ENCODE measurements at regions not wholly inside any gene's neighbourhood (a gene's known extent, or its start where the extent isn't known, plus 50 kb on each side); places are given as distances from the start of the nearest gene placed in this dataset.

GRCh38 chr2:217662984-217663602 lies 339.7 kb downstream of the TNS1 start:
- 71% methylated on average over 2 of the region's 3 CpGs for WGBS (ENCODE audit: insufficient coverage)
- no peak for DNase-seq
- Histone ChIP-seq H3K4me3 (ENCODE audit: low read length) (no peak overlapping the region), H3K27ac (ENCODE audit: low read length) (no peak overlapping the region), H3K9me3 (replicated peaks; ENCODE audit: control insufficient read depth, low read depth, low read length) (no peaks in the 10 kb centered on the region), H3K4me1 (ENCODE audit: control insufficient read depth, insufficient read depth, low read length) (peaks cover 29% of the 10 kb centered on the region), H3K36me3 (ENCODE audit: control insufficient read depth, insufficient read depth, low read length) (no peaks in the 10 kb centered on the region), H3K27me3 (ENCODE audit: control insufficient read depth, insufficient read depth, low read length) (peaks cover 4% of the 10 kb centered on the region)

GRCh38 chr2:217661378-217661777 lies 341.4 kb downstream of the TNS1 start:
- peaks cover 18% of the 10 kb centered on the region for H3K4me1 ChIP-seq (ENCODE audit: control insufficient read depth, insufficient read depth, low read length)
- no peaks in the 10 kb centered on the region for H3K9me3 ChIP-seq (replicated peaks; ENCODE audit: control insufficient read depth, low read depth, low read length)
- no peak overlapping the region for H3K4me3 ChIP-seq (ENCODE audit: low read length)
- no peaks in the 10 kb centered on the region for H3K36me3 ChIP-seq (ENCODE audit: control insufficient read depth, insufficient read depth, low read length)
- H3K27ac ChIP-seq (ENCODE audit: low read length) = no peak overlapping the region
- H3K27me3 ChIP-seq (ENCODE audit: control insufficient read depth, insufficient read depth, low read length) = peaks cover 4% of the 10 kb centered on the region
- DNase-seq = peak; percentile 48

GRCh38 chr2:217660423-217660822 lies 342.4 kb downstream of the TNS1 start:
- Histone ChIP-seq H3K36me3 (ENCODE audit: control insufficient read depth, insufficient read depth, low read length) (no peaks in the 10 kb centered on the region), H3K27ac (ENCODE audit: low read length) (no peak overlapping the region), H3K9me3 (replicated peaks; ENCODE audit: control insufficient read depth, low read depth, low read length) (no peaks in the 10 kb centered on the region), H3K4me1 (ENCODE audit: control insufficient read depth, insufficient read depth, low read length) (peaks cover 14% of the 10 kb centered on the region), H3K27me3 (ENCODE audit: control insufficient read depth, insufficient read depth, low read length) (peaks cover 4% of the 10 kb centered on the region), H3K4me3 (ENCODE audit: low read length) (no peak overlapping the region)
- DNase-seq = no peak

GRCh38 chr2:217658806-217659205 lies 344.0 kb downstream of the TNS1 start:
- Histone ChIP-seq H3K4me1 (ENCODE audit: control insufficient read depth, insufficient read depth, low read length) (peaks cover 15% of the 10 kb centered on the region), H3K27me3 (ENCODE audit: control insufficient read depth, insufficient read depth, low read length) (peaks cover 4% of the 10 kb centered on the region), H3K36me3 (ENCODE audit: control insufficient read depth, insufficient read depth, low read length) (no peaks in the 10 kb centered on the region), H3K9me3 (replicated peaks; ENCODE audit: control insufficient read depth, low read depth, low read length) (no peaks in the 10 kb centered on the region), H3K27ac (ENCODE audit: low read length) (peak overlapping the region; percentile 36), H3K4me3 (ENCODE audit: low read length) (no peak overlapping the region)
- DNase-seq = peak; percentile 73

- no peak overlapping the region for H3K27ac ChIP-seq (ENCODE audit: low read length)
- no peaks in the 10 kb centered on the region for H3K9me3 ChIP-seq (replicated peaks; ENCODE audit: control insufficient read depth, low read depth, low read length)
- whole genome bisulfite sequencing (ENCODE audit: insufficient coverage) = 87% methylated on average over 8 of the region's 9 CpGs
- H3K4me1 ChIP-seq (ENCODE audit: control insufficient read depth, insufficient read depth, low read length) = peaks cover 18% of the 10 kb centered on the region
- no peak overlapping the region for H3K4me3 ChIP-seq (ENCODE audit: low read length)
- DNase-seq = no peak
- H3K36me3 ChIP-seq (ENCODE audit: control insufficient read depth, insufficient read depth, low read length) = no peaks in the 10 kb centered on the region
- H3K27me3 ChIP-seq (ENCODE audit: control insufficient read depth, insufficient read depth, low read length) = no peaks in the 10 kb centered on the region
Observed at GRCh38 chr2:217657252-217657651, 345.5 kb downstream of the TNS1 start.

- 60% methylated on average over 1 of the region's 3 CpGs for WGBS (ENCODE audit: insufficient coverage)
- Histone ChIP-seq H3K9me3 (replicated peaks; ENCODE audit: control insufficient read depth, low read depth, low read length) (no peaks in the 10 kb centered on the region), H3K36me3 (ENCODE audit: control insufficient read depth, insufficient read depth, low read length) (no peaks in the 10 kb centered on the region), H3K27ac (ENCODE audit: low read length) (no peak overlapping the region), H3K27me3 (ENCODE audit: control insufficient read depth, insufficient read depth, low read length) (no peaks in the 10 kb centered on the region), H3K4me1 (ENCODE audit: control insufficient read depth, insufficient read depth, low read length) (peaks cover 18% of the 10 kb centered on the region), H3K4me3 (ENCODE audit: low read length) (no peak overlapping the region)
- no peak for DNase-seq
Observed at GRCh38 chr2:217656316-217656715, 346.5 kb downstream of the TNS1 start.

GRCh38 chr2:217655651-217656050 lies 347.1 kb downstream of the TNS1 start:
- H3K27me3 ChIP-seq (ENCODE audit: control insufficient read depth, insufficient read depth, low read length) = no peaks in the 10 kb centered on the region
- WGBS (ENCODE audit: insufficient coverage) = no CpG with 5 or more reads among the region's 1 CpG
- no peak overlapping the region for H3K4me3 ChIP-seq (ENCODE audit: low read length)
- no peaks in the 10 kb centered on the region for H3K36me3 ChIP-seq (ENCODE audit: control insufficient read depth, insufficient read depth, low read length)
- H3K27ac ChIP-seq (ENCODE audit: low read length) = no peak overlapping the region
- DNase-seq = no peak
- H3K4me1 ChIP-seq (ENCODE audit: control insufficient read depth, insufficient read depth, low read length) = peaks cover 20% of the 10 kb centered on the region
- H3K9me3 ChIP-seq (replicated peaks; ENCODE audit: control insufficient read depth, low read depth, low read length) = no peaks in the 10 kb centered on the region

- H3K36me3 ChIP-seq (ENCODE audit: control insufficient read depth, insufficient read depth, low read length) = no peaks in the 10 kb centered on the region
- no peak for DNase-seq
- WGBS (ENCODE audit: insufficient coverage) = no CpG with 5 or more reads among the region's 4 CpGs
- no peaks in the 10 kb centered on the region for H3K27me3 ChIP-seq (ENCODE audit: control insufficient read depth, insufficient read depth, low read length)
- H3K9me3 ChIP-seq (replicated peaks; ENCODE audit: control insufficient read depth, low read depth, low read length) = no peaks in the 10 kb centered on the region
- H3K4me3 ChIP-seq (ENCODE audit: low read length) = no peak overlapping the region
- no peak overlapping the region for H3K27ac ChIP-seq (ENCODE audit: low read length)
- H3K4me1 ChIP-seq (ENCODE audit: control insufficient read depth, insufficient read depth, low read length) = peaks cover 26% of the 10 kb centered on the region
Observed at GRCh38 chr2:217654168-217654567, 348.6 kb downstream of the TNS1 start.

GRCh38 chr2:217652761-217653639 lies 349.8 kb downstream of the TNS1 start:
- H3K4me1 ChIP-seq (ENCODE audit: control insufficient read depth, insufficient read depth, low read length) = peaks cover 21% of the 10 kb centered on the region
- 24% methylated on average over 4 of the region's 7 CpGs for WGBS (ENCODE audit: insufficient coverage)
- no peaks in the 10 kb centered on the region for H3K27me3 ChIP-seq (ENCODE audit: control insufficient read depth, insufficient read depth, low read length)
- no peaks in the 10 kb centered on the region for H3K36me3 ChIP-seq (ENCODE audit: control insufficient read depth, insufficient read depth, low read length)
- no peak overlapping the region for H3K4me3 ChIP-seq (ENCODE audit: low read length)
- DNase-seq = peak; percentile 90
- H3K9me3 ChIP-seq (replicated peaks; ENCODE audit: control insufficient read depth, low read depth, low read length) = no peaks in the 10 kb centered on the region
- H3K27ac ChIP-seq (ENCODE audit: low read length) = peak overlapping the region; percentile 23

GRCh38 chr2:217650716-217651360 lies 352.0 kb downstream of the TNS1 start:
- 27% methylated on average over 4 of the region's 9 CpGs for WGBS (ENCODE audit: insufficient coverage)
- peak; percentile 81 for DNase-seq

More at GRCh38 chr2:217650716-217651360, 352.0 kb downstream of the TNS1 start:
- Histone ChIP-seq H3K27ac (ENCODE audit: low read length) (no peak overlapping the region), H3K4me3 (ENCODE audit: low read length) (no peak overlapping the region), H3K36me3 (ENCODE audit: control insufficient read depth, insufficient read depth, low read length) (no peaks in the 10 kb centered on the region), H3K4me1 (ENCODE audit: control insufficient read depth, insufficient read depth, low read length) (peaks cover 18% of the 10 kb centered on the region), H3K9me3 (replicated peaks; ENCODE audit: control insufficient read depth, low read depth, low read length) (no peaks in the 10 kb centered on the region), H3K27me3 (ENCODE audit: control insufficient read depth, insufficient read depth, low read length) (no peaks in the 10 kb centered on the region)

Measured in muscle of leg (tissue), 3 donors.